Adrenal gland (tissue), 5 donors: ENCODE measurements at regions not wholly inside any gene's neighbourhood (a gene's known extent, or its start where the extent isn't known, plus 50 kb on each side); places are given as distances from the start of the nearest gene placed in this dataset.

Experiments
- CTCF ChIP-seq, 6 experiments: fragments of 450-650 bp in 4 of 6; fragments of 200-600 bp in 2 of 6; sonication (generic) in 1 of 6; IDR thresholded peaks; 1 replicate in 5 of 6; 2 replicates in 1 of 6; pipeline versions ENCODE4 v1.5.1 to v1.8.0; 2016 to 2021; ENCODE audit warnings: antibody characterized with exemption in 6 of 6, mild to moderate bottlenecking in 2 of 6, moderate library complexity in 1 of 6
- POLR2A ChIP-seq, 2 donors: fragments of 450-650 bp; IDR thresholded peaks; one replicate each; pipeline ENCODE4 v1.6.1; 2017; ENCODE audit warnings: antibody characterized with exemption in 2 of 2, mild to moderate bottlenecking in 2 of 2, moderate library complexity in 1 of 2
- donor health status: DM: no; HTN: no; CAD: no.

- TF ChIP-seq CTCF (IDR thresholded peaks at IDR 0.05) (no peak), POLR2A (IDR thresholded peaks at IDR 0.05) (no peak)
These were observed 385.7 kb downstream of the PLK2 start for GRCh38 chr5:58074222-58074621.
